ENCODE measurements at regions not wholly inside any gene's neighbourhood (a gene's known extent, or its start where the extent isn't known, plus 50 kb on each side); places are given as distances from the start of the nearest gene placed in this dataset.

- intact Hi-C loops (cut with DNase I), result no loop called here
- no peak for DNase-seq
Measured at GRCh38 chr2:207387001-207387571, 142.7 kb upstream of the CREB1 start.

- intact Hi-C loops (cut with DNase I), result no loop called here
- no peak for DNase-seq
Measured at GRCh38 chr2:207390302-207391095, 139.3 kb upstream of the CREB1 start.

GRCh38 chr2:207394203-207394781, 135.5 kb upstream of the CREB1 start:
- intact Hi-C loops (cut with DNase I), result no loop called here

DNA sequence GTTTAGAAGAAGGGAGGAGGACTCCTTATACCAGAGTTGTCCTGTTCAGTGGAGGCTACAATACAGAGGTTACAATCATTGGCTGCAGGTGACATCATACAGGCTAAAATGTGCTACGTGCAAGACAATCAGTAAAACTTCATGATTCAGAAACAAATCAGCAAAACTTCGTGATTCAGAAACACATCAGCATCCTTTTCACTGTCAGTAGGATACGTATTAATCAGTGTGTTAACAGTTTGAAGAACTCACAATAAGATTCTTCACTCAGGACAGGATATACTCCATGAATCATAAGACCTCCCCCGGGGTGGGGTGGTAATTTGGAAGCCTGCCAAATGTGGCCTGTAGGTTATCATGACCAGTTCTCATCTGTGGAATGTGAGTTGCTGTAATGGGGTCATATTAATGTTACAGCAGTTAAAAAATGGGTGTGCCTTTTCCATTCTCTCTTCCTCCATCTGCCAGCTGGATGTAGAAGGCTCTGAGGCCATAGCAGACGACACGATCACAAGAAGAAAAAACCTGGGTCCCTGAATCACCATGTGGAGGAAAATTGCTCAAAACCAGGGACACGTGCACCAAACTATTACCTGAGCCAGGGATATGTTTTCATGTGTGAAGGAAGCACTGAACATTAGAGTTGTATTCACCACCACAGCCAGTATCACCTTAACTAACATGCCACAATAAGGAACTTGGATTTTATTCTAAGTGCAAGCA, 134.8 kb upstream of the CREB1 start:
- intact Hi-C loops (cut with DNase I), result no loop called here
- no peak for DNase-seq

More at GRCh38 chr2:207394203-207394781, 135.5 kb upstream of the CREB1 start:
- no peak for DNase-seq

DNA sequence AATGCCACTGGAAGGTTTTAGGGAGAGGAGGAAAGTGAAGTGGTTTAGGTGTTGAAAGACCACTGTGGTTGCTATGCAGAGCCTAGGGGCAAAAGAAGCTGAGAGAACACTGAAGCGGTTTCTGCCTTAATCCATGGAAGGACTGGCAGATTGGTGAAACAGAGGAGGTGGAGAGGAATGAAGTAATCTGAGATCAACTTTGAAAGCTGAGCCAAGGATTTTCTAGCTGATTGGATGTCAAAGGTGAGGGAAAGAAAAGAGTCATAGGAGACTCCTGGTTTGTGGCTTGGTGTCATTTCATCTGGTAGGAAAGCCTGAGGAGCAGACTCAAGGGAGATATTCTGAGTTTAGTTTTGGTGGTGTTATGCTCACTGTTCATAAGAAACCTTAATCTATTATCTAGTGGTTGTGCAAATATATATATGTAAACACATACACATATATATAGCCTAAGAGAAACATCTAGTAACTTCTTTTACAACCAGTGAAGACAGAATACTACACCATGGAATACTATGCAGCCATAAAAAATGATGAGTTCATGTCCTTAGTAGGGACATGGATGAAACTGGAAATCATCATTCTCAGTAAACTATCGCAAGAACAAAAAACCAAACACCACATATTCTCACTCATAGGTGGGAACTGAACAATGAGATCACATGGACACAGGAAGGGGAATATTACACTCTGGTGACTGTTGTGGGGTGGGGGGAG, 134.1 kb upstream of the CREB1 start:
- no peak for DNase-seq
- intact Hi-C loops (cut with DNase I), result no loop called here

GRCh38 chr2:207397917-207398655, 131.7 kb upstream of the CREB1 start:
- intact Hi-C loops (cut with DNase I), result no loop called here
- DNase-seq, result peak in 2 of 42 donors; percentile 7 to 41

DNA sequence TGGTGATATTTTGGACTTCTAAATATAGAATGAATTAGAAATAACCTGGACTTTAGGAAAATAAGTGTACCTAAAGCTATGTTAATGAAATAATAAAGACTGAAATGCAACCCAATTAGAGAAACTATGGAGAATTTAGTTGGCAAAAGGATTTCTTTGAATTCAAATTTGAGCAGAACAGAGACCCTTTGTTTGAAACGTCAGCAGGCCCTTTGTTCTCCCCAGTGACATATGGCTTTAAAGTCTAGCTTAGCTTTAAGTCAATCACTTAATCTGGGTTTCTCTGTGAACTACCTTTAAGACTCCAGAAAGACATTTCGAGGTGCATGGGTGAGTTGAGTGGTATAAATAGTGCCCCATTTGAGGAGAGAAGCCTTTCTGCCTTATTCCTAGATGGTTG, 130.5 kb upstream of the CREB1 start:
- peak in 2 of 42 donors; percentile 4 to 24 for DNase-seq
- intact Hi-C loops (cut with DNase I), result no loop called here

DNA sequence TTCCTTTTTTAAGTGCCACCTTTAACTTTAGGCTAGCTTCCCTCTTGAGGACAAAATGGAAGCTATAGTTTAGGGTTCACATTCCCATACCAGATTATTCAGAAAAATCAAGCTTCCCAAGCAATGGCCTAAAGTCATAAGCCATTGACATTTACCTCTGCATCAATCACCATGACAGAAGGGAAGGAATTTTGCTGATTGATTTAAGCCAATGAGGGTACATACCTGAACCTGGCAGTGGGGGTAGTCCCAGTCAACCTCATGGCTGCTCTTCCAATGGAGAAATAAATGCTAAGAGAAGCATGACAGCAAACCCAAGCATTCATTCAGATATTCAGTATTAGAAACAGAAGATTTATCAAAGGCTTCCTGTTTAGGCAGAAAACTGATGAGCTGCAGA, 128.4 kb upstream of the CREB1 start:
- DNase-seq, result no peak
- intact Hi-C loops (cut with DNase I), result no loop called here

DNA sequence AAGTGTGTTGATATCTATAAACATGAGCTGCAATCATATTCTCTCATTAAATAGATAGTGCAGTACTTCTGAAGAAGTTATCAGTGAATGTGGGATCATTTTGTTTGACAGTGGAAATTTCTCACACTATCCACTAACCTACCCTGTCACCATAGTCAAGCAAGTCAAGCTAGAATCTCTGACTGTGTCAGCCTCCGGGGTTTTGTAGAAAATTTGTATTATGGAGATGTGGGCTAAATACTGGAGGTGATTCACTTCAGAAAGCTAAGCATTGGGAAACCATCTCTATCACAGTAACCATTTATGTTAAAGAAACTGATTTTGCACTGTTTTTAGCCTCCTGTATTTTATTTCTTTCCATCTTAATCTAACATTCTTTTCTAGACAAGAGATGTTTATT, 126.6 kb upstream of the CREB1 start:
- intact Hi-C loops (cut with DNase I), result no loop called here
- no peak for DNase-seq

DNA sequence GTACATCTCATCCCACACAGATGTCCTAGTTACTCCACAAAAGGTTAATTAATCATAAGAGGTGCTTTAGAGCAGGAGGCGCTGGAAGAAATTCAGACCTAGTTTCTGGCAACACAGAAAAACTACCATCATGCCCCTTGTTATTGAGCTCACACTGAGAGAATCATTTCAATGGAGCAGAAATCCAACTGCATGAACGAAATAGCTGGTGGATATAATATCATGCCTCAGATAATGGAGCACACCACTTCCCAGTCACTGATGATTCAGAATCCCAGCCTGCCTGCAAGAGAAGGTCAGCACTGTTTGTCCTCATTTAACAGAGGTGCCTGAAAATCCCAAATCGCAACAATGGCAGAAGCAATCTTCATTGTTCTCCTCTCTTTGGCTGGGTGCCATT, 125.8 kb upstream of the CREB1 start:
- peak in 1 of 42 donors; percentile 38 for DNase-seq
- intact Hi-C loops (cut with DNase I), result no loop called here

- DNase-seq, result no peak
- intact Hi-C loops (cut with DNase I), result no loop called here
Measured at GRCh38 chr2:207405150-207405549, 124.6 kb upstream of the CREB1 start.

DNA sequence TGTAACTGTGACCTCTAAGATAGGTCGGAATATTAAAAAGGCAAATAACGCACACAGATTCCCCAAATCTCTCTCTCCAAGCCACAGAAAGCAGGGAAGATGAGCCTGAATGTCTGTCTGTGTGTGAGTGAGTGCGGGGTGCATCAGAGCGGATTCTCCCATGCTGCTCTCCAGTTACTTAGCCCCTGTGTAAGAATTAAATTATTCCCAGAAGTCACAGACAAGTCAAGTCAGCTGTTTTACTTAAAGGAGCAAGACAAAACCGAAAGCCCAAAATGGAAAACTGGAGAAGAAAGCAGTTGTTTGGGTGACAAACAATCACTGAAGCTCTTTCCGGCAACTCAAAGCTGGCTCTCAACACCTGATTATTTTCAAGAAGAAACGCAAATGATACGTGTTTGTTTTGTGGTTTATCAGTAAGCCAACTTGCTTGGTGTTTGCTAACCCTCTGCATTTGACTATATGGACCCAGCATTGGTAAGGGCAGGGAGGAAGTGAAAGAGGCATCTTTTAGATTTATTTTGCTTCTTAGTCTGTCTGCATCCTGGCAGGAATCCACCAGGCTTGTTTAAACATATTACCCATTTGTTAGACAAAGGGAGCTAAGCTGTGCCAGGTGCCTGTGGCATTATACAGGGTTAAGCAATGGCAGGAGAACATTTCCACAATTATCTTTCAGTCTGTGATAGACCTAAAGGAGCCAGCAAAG, 121.5 kb upstream of the CREB1 start:
- peak in 2 of 42 donors; percentile 2 to 15 for DNase-seq
- intact Hi-C loops (cut with DNase I), result no loop called here

DNA sequence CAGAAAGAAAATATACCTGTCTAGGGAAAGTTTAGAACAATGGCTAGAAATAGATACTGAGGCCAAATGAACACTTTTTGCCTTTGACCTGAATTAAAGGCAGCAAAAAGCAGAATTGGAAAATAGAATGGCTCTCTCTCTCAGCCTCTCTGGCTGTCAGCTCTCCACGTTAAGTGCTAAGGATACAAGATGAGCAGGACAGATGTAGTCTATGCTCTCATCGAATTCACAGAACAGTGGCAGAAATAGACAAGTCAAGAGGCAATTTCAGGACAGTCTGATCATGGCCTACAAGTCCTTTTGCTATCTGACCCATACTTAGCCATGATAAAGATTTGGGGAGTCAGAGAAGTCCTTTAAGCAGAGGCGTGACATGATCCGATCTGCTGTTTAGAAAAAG, 120.2 kb upstream of the CREB1 start:
- intact Hi-C loops (cut with DNase I), result no loop called here
- DNase-seq, result no peak

DNA sequence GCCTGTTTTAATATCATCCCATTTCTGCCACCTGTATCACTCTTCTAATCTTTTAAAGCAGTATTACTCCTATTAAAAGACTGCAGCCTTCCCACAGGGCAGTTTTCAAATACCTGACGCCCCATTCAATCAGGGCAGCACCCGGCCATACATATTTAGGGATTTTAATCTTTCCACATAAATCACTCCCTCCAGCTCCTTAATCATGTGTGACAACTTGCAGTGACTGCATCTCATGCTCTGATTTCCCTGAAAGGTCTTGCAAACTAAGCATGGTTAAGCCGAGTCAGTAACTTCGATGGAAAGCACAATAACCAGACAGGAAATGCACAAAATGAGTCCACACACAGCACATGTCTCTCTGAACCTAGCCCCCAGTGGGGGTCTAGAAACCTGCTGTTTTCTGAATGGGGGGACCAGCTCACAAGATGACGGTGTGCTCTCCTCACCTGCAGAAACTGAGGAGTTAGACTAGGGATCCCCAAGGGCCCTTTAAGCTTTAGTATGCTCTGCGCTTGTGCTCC, 116.9 kb upstream of the CREB1 start:
- intact Hi-C loops (cut with DNase I), result no loop called here

GRCh38 chr2:207413376-207413907, 116.3 kb upstream of the CREB1 start:
- no peak for DNase-seq
- intact Hi-C loops (cut with DNase I), result no loop called here

More for the DNA sequence above, 116.9 kb upstream of the CREB1 start:
- DNase-seq, result no peak

DNA sequence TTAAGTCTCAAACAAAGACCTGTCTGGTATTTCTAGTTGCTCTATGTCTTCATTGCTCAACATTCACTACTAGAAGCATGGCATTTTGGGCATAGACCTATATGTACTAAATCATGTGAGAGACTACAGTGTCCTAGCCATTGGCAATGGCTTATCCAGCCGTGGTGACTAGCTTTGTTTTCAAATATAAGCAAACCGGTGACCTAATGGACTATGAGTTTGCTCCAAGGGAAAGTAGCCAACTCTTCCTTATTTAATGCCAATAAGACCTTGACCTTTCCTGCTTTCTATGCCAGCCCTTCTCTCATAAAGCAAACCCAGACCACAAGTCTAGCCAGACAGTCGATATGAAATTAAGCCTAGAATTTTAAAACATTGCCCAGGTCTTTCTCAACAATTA, 113.7 kb upstream of the CREB1 start:
- DNase-seq, result no peak
- intact Hi-C loops (cut with DNase I), result no loop called here

DNA sequence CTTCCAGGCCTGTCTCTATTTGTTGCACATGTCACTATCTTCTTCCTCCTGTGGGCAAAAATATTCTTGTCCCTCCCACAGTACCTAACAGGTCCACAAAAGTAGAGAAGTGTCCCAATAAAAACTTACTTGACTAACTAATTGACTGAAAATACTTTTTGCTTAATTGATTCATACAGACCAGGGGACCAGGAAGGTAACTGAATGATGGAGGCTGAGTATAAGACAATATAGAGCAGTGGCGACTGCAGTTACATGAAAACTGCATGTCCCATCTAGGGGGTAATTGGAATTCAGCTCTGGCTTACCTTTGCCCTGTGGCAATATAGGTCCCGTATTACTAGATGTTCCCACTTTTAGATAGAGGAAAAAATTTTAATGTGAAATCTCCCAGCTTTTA, 112.9 kb upstream of the CREB1 start:
- intact Hi-C loops (cut with DNase I), result no loop called here
- DNase-seq, result no peak

GRCh38 chr2:207417301-207417718, 112.5 kb upstream of the CREB1 start:
- intact Hi-C loops (cut with DNase I), result no loop called here
- DNase-seq, result no peak
